GM03348 (cell line): ENCODE measurements at regions not wholly inside any gene's neighbourhood (a gene's known extent, or its start where the extent isn't known, plus 50 kb on each side); places are given as distances from the start of the nearest gene placed in this dataset.
"Not testable (repeated sequence)": the region's sequence is repeated elsewhere in the genome, so short reads cannot be mapped to it uniquely, and the experiment has no call there.

Source experiments
- DNase-seq: peaks from one replicate; pipeline ENCODE4 v3.0.0; 2012; ENCODE audit warnings: low spot score

- DNase-seq, result no peak
Observed at GRCh38 chr2:193843675-193844074, 1648.9 kb upstream of the TMEFF2 start.

GRCh38 chr2:193841384-193842150 is 1646.8 kb upstream of the TMEFF2 start:
- DNase-seq, result peak; percentile 32

DNA sequence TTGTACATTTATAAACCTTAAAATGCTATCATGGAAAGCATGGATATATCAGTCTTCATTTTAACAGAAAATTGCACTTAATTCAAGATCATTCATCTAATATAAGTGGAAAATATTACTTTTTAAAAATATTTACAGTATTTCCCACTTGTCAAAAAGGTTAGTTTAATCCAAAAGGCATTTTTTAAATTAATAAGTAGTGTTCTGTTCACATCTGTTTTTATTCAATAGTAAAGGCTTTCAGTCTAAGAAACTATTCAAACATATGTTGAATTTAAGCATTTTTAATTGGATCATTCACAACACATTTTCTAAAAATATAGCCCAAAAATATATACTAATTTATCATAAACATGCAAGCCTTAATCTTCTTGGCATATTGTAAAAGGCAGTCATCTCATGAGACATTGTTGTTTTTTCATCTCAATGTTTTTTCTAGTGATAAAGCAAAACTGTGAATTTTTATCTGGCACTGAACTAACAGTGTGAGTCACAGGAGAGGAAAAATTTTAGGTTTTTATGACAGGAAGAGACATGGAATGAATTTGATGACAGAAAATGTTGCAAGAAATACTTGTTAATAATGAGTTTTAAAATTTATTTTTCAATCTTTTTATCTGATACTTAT is 1642.5 kb upstream of the TMEFF2 start:
- DNase-seq, result peak; percentile 49

DNA sequence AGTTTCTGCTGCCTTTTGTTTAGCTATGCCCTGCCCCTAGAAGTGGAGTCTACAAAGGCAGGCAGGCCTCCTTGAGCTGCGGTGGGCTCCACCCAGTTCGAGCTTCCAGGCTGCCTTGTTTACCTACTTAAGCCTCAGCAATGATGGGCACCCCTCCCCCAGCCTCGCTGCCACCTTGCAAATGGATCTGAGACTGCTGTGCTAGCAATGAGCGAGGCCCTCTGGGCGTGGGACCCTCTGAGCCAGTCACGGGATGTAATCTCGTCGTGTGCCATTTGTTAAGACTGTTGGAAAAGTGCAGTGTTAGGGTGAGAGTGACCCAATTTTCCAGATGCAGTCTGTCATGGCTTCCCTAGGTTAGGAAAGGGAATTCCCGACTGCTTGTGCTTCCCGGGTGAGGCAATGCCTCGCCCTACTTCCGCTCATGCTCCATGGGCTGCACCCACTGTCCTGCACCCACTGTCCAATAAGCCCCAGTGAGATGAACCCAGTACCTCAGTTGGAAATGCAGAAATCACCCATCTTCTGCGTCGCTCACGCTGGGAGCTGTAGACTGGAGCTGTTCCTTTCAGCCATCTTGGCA is 1641.8 kb upstream of the TMEFF2 start:
- not testable (repeated sequence) for DNase-seq

GRCh38 chr2:193833895-193834294 is 1639.2 kb upstream of the TMEFF2 start:
- DNase-seq, result not testable (repeated sequence)

DNA sequence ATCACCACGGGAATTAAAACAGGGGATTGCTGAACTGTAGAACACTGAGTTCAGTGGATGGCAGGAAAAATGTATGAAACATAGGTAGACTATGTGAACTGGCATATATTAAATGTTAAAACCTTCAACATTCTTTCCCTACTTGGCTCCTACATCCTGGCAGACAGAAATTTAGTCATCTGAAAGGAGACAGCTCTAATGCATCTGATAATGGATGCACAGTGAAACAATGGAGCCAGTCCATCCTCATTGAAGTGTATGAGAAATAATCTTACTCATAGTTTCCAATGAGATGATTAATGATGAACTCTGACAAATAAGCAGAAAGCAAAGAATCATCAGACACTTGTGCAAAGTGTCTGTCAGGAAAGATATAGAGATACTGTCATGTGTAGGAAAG is 1629.7 kb upstream of the TMEFF2 start:
- DNase-seq, result peak; percentile 29

GRCh38 chr2:193818801-193819499 is 1624.2 kb upstream of the TMEFF2 start:
- no peak for DNase-seq

DNA sequence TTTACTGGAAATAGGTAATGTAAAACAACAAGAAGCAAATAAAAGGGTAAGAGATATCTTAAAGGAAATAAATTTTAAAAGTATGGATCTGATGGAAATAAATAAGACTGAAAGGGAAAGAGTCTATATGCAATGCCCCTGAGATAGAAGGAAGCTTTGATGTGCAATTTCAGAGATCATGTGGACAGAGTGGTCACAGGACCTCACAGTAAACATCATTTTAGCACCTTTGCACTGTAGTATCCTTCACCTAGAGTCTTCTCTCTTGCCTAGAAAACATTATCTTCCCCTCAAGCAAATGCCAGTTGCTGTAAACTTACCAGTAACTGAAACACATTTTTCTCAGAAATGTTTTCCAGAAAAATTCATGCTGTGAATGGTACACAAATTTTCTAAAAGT is 1621.3 kb upstream of the TMEFF2 start:
- no peak for DNase-seq

DNA sequence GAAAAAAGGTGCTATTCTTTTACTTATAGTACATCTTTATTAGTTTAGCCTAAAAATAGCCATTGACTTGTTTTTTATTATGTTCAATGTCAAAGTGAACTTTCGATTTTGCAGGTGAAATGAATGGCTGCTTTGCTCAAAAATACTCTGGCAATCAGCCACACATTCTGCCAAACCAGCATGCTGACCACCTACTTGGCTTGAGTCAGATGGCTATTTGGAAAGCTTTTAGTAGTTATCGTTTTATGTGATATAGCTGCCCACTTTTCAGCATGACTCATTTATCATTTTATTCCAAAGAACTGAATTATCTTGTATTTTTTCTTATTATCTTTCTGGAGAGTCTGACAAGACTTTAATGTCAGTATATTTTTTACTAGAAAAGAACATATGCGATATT is 1615.8 kb upstream of the TMEFF2 start:
- no peak for DNase-seq

DNA sequence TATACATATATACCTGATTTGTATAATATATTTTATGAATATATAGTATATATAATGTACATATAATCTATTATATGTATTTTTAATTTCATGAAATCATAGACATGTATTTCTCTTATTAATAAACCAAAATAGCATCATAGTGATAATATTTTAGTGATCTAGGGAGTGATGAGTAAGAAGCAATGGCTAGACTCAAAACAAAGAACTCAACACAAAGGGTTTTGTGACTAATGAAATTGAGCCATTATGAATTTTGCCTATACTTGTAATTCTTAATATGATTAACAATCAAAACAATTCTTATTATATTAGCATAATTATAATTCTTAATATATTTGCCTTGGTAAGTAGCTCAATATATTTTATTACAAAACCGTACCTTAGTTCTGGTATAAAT is 1614.1 kb upstream of the TMEFF2 start:
- DNase-seq, result no peak

DNA sequence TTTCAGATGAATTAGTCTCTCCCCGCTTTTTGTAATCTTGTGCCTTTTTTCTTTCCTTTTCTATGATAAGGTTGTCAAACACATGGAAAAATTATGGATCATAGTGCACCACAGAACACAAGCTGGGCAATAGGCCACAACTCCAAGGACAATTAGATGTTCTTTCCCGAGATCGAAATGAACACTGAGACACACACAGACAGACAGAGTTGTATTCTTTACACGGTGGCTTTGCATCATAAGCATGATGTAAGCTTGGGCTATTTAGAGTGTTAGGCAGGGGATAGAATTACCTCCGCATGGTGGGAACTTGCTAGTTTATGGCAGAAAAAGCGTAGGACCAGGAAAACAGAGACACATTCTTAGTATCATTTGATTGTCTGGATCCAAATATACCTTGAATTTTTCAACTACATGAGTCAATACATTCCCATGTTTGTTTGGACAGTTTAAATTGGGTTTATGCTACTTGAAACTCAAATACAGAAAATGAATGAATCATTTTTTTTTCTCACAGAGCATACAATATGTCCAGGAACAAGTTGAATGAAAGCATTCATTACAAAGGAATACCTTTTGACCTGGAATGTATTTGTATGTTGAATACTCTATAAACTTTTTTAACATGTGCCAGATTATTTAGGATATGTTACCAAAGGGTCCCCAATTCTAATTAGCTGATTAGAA is 1611.5 kb upstream of the TMEFF2 start:
- DNase-seq, result no peak

GRCh38 chr2:193796847-193797246 is 1602.1 kb upstream of the TMEFF2 start:
- DNase-seq, result no peak

DNA sequence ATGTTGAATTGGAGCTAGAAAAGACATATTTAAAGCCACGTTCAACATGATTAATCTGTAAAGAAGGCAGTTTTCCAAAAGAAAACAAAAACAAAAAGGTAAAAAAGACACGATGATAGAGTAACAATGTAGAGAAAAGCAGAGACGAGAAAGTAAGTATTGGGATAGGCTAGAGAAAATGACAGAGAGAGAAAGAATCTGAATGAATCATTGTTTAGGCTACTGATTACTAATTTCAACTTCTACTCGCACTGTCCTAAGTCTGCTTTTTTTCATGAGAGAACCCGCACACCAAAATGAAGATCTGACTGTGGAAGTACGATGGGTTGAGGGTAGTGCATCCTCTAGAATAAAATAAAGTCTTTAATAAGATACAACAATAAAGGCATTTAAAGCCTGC is 1599.2 kb upstream of the TMEFF2 start:
- DNase-seq, result peak; percentile 18

- DNase-seq, result no peak
Observed at GRCh38 chr2:193783681-193784080, 1588.9 kb upstream of the TMEFF2 start.

- no peak for DNase-seq
Observed at GRCh38 chr2:193778293-193778692, 1583.6 kb upstream of the TMEFF2 start.

DNA sequence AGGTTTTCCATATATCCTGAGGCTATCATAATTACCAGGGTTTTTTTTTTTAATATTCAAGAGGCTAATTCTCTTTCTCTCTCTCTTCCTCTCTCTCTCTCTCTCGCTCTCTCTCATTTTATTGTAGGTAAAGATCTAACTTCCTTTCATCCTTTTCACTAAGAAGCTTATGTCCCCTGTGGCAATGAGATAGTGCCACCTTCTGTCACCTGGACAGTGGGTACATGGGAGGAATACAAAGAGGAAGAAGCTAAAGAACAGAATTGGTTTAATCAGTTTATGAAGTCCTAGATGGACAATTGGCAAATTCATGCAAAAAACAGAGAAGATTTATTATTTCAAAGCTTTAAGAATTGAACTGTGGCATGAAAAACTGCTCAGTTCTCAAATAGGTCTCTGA is 1582.3 kb upstream of the TMEFF2 start:
- no peak for DNase-seq

DNA sequence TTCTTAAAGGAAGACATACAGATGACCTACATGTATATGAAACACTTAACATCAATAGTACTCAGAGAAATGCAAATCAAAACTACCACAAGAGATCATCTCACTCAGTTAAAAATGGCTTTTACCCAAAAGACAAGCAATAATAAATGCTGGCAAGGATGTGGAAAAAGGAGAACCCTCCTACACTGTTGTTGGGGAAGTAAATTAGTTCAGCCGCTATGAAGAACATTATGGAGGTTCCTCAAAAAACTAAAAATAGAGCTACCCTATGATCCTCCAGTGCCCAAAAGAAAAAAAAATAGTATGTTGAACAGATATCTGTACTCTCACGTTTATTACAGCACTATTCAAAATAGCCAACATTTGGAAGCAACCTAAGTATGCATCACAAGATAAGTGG is 1579.4 kb upstream of the TMEFF2 start:
- DNase-seq, result no peak

GRCh38 chr2:193751299-193751698 is 1556.6 kb upstream of the TMEFF2 start:
- DNase-seq, result no peak

GRCh38 chr2:193749485-193749884 is 1554.8 kb upstream of the TMEFF2 start:
- DNase-seq, result no peak

- no peak for DNase-seq
Observed at GRCh38 chr2:193743089-193743488, 1548.4 kb upstream of the TMEFF2 start.

DNA sequence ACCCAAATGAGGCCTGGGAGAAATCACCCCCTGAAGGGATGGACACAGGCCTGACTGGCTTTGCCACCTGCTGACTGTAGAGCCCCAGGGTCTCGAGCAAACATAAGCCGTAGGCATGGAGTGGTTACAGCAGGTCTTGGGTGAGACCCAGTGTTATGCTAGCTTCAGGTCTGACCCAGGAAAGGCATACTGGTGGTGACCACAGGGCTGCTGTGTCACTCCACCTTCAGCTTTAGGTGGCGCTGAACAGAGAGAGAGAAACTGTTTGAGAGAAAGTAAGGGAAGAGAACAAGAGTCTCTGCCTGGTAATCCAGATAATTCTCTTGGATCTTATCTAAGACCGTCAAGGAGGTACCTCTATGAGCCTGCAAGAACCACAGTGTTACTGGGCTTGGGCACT is 1544.2 kb upstream of the TMEFF2 start:
- DNase-seq, result no peak

GRCh38 chr2:193712912-193713311 is 1518.2 kb upstream of the TMEFF2 start:
- DNase-seq, result no peak
